OCI-LY7 (cell line): ENCODE measurements at regions not wholly inside any gene's neighbourhood (a gene's known extent, or its start where the extent isn't known, plus 50 kb on each side); places are given as distances from the start of the nearest gene placed in this dataset.

Experiments used
- BruUV-seq: library from RNA; stranded (reverse); fragments of 400-500 nt; replicated peaks from 2 replicates; lab custom pipeline; 2021; lab: Mats Ljungman, UMichigan
- CTCF ChIA-PET: fragments of 300-600 bp; sonication (Branson Sonifier 250); formaldehyde crosslinking; loops from one replicate; lab custom pipeline; 2022; ENCODE audit warnings: antibody characterized with exemption; ENCODE audit not compliant: unreplicated experiment; lab: Charles Lee
- POLR2A ChIA-PET: fragments of 300-600 bp; sonication (Branson Sonifier 250); formaldehyde crosslinking; loops from one replicate; lab custom pipeline; 2022; ENCODE audit warnings: antibody characterized with exemption; lab: Charles Lee
- DNase-seq: peaks from one replicate; pipeline ENCODE4 v3.0.0-alpha.2; 2015; ENCODE audit warnings: low spot score
- H2AFZ ChIP-seq: fragments of 200-600 bp; sonication (generic), shearing (Covaris generic); 2 replicates; pipeline ENCODE4 v1.6.1; 2014; ENCODE audit warnings: mild to moderate bottlenecking, antibody characterized with exemption, low read length, moderate library complexity
- H3K27ac ChIP-seq: fragments of 200-600 bp; sonication (generic); 2 replicates; pipeline ENCODE4 v1.5.1; 2014; ENCODE audit warnings: mixed run types, low read depth, mild to moderate bottlenecking, moderate library complexity, low read length, inconsistent platforms; ENCODE audit not compliant: poor library complexity, severe bottlenecking
- H3K36me3 ChIP-seq: fragments of 200-600 bp; sonication (generic); 2 replicates; pipeline ENCODE4 v1.6.1; 2014; ENCODE audit warnings: mild to moderate bottlenecking, antibody characterized with exemption, low read length, moderate library complexity, mixed read lengths; ENCODE audit not compliant: insufficient read depth
- H3K4me1 ChIP-seq: fragments of 200-600 bp; sonication (generic); 2 replicates; pipeline ENCODE4 v1.5.1; 2014; ENCODE audit warnings: mild to moderate bottlenecking, low read length; ENCODE audit not compliant: insufficient read depth, poor library complexity, severe bottlenecking
- H3K4me2 ChIP-seq: fragments of 200-600 bp; sonication (generic); 2 replicates; pipeline ENCODE4 v1.6.1; 2014; ENCODE audit warnings: mild to moderate bottlenecking, low read length
- H3K4me3 ChIP-seq: fragments of 200-600 bp; sonication (generic); 2 replicates; pipeline ENCODE4 v1.5.1; 2014; ENCODE audit warnings: mild to moderate bottlenecking, low read depth, low read length; ENCODE audit not compliant: poor library complexity, severe bottlenecking
- H3K79me2 ChIP-seq: fragments of 200-600 bp; sonication (generic); 2 replicates; pipeline ENCODE4 v1.6.1; 2016; ENCODE audit warnings: low read depth, mild to moderate bottlenecking, low read length, moderate library complexity, mixed read lengths; ENCODE audit not compliant: insufficient read depth
- H3K9me2 ChIP-seq: fragments of 200-600 bp; sonication (generic); 2 replicates; pipeline ENCODE4 v1.6.1; 2016; ENCODE audit warnings: mild to moderate bottlenecking, low read length, mixed read lengths; ENCODE audit not compliant: insufficient read depth
- H3K9me3 ChIP-seq: fragments of 200-600 bp; sonication (generic); 2 replicates; pipeline ENCODE4 v1.6.1; 2014; ENCODE audit warnings: mild to moderate bottlenecking, mixed run types, low read length, mixed read lengths
- H4K20me1 ChIP-seq: fragments of 200-600 bp; sonication (generic); 2 replicates; pipeline ENCODE4 v1.6.1; 2014; ENCODE audit warnings: mild to moderate bottlenecking, antibody characterized with exemption, low read length, moderate library complexity, mixed read lengths; ENCODE audit not compliant: insufficient read depth
- CTCF ChIP-seq: fragments of 200-600 bp; sonication (generic); conservative IDR thresholded peaks from 2 replicates; pipeline ENCODE4 v1.5.1; 2014; ENCODE audit warnings: mild to moderate bottlenecking, antibody characterized with exemption, low read length, moderate library complexity, mixed read lengths
- EZH2phosphoT487 ChIP-seq: fragments of 200-600 bp; sonication (generic); IDR thresholded peaks from 2 replicates; pipeline ENCODE4 v1.6.1; 2018; ENCODE audit warnings: low read depth, borderline replicate concordance, mild to moderate bottlenecking, mixed run types, antibody characterized with exemption, low read length, moderate library complexity, mixed read lengths
- intact Hi-C: fragments of 100-400 bp; cut with micrococcal nuclease; formaldehyde crosslinking; loops from one replicate; pipeline ENCODE4 v1.10.0; 2022; ENCODE audit not compliant: unreplicated experiment

- intact Hi-C loops, result no loop called here
- no peak overlapping the region for H3K4me2 ChIP-seq
- TF ChIP-seq EZH2phosphoT487, result no peak
- no peak for TF ChIP-seq CTCF
- H2AFZ ChIP-seq, result no peak overlapping the region
- H3K36me3 ChIP-seq, result no peaks in the 10 kb centered on the region
- no TSS peak for BruUV-seq
- no peaks in the 10 kb centered on the region for H3K9me2 ChIP-seq
- H3K4me1 ChIP-seq, result no peaks in the 10 kb centered on the region
- H3K27ac ChIP-seq, result no peak overlapping the region
- POLR2A ChIA-PET, result no interaction called here
- no peak overlapping the region for H3K4me3 ChIP-seq
- no peaks in the 10 kb centered on the region for H3K79me2 ChIP-seq
- no peaks in the 10 kb centered on the region for H4K20me1 ChIP-seq
- no peaks in the 10 kb centered on the region for H3K9me3 ChIP-seq
- CTCF ChIA-PET, result no interaction called here
- no peak for DNase-seq
Observed at GRCh38 chr18:71485611-71486010, 1058.5 kb downstream of the CBLN2 start.

- Histone ChIP-seq H3K9me2 (no peaks in the 10 kb centered on the region), H3K4me3 (no peak overlapping the region), H2AFZ (no peak overlapping the region), H3K4me2 (no peak overlapping the region), H3K27ac (no peak overlapping the region), H3K79me2 (no peaks in the 10 kb centered on the region), H4K20me1 (no peaks in the 10 kb centered on the region), H3K36me3 (no peaks in the 10 kb centered on the region), H3K4me1 (no peaks in the 10 kb centered on the region), H3K9me3 (no peaks in the 10 kb centered on the region)
- no peak for DNase-seq
- ChIA-PET CTCF (no interaction called here), POLR2A (no interaction called here)
- BruUV-seq, result no TSS peak
- intact Hi-C loops, result no loop called here
- no peak for TF ChIP-seq EZH2phosphoT487
- TF ChIP-seq CTCF, result no peak
Observed at GRCh38 chr18:71471963-71472725, 1072.0 kb downstream of the CBLN2 start.

GRCh38 chr18:71456206-71456605, 1087.9 kb downstream of the CBLN2 start:
- TF ChIP-seq CTCF (no peak), EZH2phosphoT487 (no peak)
- Histone ChIP-seq H3K4me3 (no peak overlapping the region), H4K20me1 (no peaks in the 10 kb centered on the region), H3K4me1 (no peaks in the 10 kb centered on the region), H3K9me3 (no peaks in the 10 kb centered on the region), H3K9me2 (no peaks in the 10 kb centered on the region), H3K27ac (no peak overlapping the region), H2AFZ (no peak overlapping the region), H3K79me2 (no peaks in the 10 kb centered on the region), H3K36me3 (no peaks in the 10 kb centered on the region), H3K4me2 (no peak overlapping the region)
- BruUV-seq, result no TSS peak
- intact Hi-C loops, result no loop called here
- ChIA-PET POLR2A (no interaction called here), CTCF (no interaction called here)
- no peak for DNase-seq
